GM12878 (cell line): ENCODE measurements at regions not wholly inside any gene's neighbourhood (a gene's known extent, or its start where the extent isn't known, plus 50 kb on each side); places are given as distances from the start of the nearest gene placed in this dataset.

Source experiments
- POLR2AphosphoS2 ChIP-seq: IDR thresholded peaks from 2 replicates; pipeline ENCODE4 v1.6.1; 2011; ENCODE audit warnings: low read depth, mild to moderate bottlenecking, low read length, improper control_type of control experiment, moderate library complexity
- ZNF24 ChIP-seq: fragments of 450-650 bp; IDR thresholded peaks from 2 replicates; pipeline ENCODE4 v1.6.1; 2017; ENCODE audit warnings: antibody characterized with exemption, mild to moderate bottlenecking
- TF ChIP-seq, protein P1 (sequence below): IDR thresholded peaks from 2 replicates; pipeline ENCODE4 v1.6.1; 2011; ENCODE audit warnings: low read depth, mild to moderate bottlenecking, low read length, moderate library complexity, borderline replicate concordance; ENCODE audit errors: extremely low read depth

DNA sequence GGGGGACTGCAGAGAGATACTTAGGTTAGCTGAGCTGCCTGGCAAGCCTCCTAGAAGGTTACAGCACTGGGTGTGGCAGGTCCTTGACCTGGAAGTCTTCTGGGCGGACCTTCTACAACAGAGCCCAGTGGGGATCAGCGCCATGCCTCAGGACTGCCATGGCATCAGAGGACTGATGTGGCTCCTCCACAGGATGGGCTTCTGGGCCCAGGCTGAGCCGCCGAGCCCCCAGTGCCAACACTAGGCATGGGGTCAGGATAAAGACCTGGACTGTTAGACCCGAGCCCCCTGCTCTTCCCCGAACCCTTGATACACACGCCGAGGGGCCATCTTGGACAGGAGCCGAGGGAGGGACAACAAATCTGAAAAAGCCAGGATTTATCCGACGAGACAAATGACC is 64.0 kb upstream of the SOX21 start:
- TF ChIP-seq, protein P1, sequence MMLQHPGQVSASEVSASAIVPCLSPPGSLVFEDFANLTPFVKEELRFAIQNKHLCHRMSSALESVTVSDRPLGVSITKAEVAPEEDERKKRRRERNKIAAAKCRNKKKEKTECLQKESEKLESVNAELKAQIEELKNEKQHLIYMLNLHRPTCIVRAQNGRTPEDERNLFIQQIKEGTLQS, result no peak
- TF ChIP-seq ZNF24 (no peak), POLR2AphosphoS2 (no peak)
